ENCODE measurements at regions not wholly inside any gene's neighbourhood (a gene's known extent, or its start where the extent isn't known, plus 50 kb on each side); places are given as distances from the start of the nearest gene placed in this dataset.

DNA sequence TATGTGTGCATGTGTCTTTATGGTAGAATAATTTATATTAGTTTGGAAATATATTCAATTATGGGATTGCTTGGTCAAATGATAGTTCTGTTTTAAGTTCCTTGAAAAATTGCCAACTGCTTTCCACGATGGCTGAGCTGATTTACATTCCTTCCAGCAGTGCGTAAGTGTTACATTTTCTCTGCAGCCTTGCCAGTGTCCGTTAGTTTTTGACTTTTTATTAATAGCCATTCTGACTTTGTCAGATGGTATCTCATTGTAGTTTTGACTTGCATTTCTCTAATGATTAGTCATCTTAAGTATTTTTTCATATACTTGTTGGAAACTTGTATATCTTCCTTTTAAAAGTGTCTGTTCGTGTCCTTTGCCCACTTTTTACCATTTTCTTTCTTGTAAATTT lies 434.2 kb upstream of the POT1 start (continued):
- TF ChIP-seq, protein P1, sequence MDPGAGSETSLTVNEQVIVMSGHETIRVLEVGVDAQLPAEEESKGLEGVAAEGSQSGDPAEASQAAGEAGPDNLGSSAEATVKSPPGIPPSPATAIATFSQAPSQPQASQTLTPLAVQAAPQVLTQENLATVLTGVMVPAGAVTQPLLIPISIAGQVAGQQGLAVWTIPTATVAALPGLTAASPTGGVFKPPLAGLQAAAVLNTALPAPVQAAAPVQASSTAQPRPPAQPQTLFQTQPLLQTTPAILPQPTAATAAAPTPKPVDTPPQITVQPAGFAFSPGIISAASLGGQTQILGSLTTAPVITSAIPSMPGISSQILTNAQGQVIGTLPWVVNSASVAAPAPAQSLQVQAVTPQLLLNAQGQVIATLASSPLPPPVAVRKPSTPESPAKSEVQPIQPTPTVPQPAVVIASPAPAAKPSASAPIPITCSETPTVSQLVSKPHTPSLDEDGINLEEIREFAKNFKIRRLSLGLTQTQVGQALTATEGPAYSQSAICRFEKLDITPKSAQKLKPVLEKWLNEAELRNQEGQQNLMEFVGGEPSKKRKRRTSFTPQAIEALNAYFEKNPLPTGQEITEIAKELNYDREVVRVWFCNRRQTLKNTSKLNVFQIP (CRISPR knock-in tag; IDR thresholded peaks at IDR 0.05; ENCODE audit: borderline replicate concordance, low read depth), result peak; percentile 74; the same call in 1 of the 2 replicates
- no peak for TF ChIP-seq ZNF70 (CRISPR knock-in tag; IDR thresholded peaks at IDR 0.05)
- no peak for TF ChIP-seq ZFP30 (CRISPR knock-in tag; IDR thresholded peaks at IDR 0.05)
- peak; percentile 97 for TF ChIP-seq SNAI2 (CRISPR knock-in tag; IDR thresholded peaks at IDR 0.05)
- TF ChIP-seq, protein P2, sequence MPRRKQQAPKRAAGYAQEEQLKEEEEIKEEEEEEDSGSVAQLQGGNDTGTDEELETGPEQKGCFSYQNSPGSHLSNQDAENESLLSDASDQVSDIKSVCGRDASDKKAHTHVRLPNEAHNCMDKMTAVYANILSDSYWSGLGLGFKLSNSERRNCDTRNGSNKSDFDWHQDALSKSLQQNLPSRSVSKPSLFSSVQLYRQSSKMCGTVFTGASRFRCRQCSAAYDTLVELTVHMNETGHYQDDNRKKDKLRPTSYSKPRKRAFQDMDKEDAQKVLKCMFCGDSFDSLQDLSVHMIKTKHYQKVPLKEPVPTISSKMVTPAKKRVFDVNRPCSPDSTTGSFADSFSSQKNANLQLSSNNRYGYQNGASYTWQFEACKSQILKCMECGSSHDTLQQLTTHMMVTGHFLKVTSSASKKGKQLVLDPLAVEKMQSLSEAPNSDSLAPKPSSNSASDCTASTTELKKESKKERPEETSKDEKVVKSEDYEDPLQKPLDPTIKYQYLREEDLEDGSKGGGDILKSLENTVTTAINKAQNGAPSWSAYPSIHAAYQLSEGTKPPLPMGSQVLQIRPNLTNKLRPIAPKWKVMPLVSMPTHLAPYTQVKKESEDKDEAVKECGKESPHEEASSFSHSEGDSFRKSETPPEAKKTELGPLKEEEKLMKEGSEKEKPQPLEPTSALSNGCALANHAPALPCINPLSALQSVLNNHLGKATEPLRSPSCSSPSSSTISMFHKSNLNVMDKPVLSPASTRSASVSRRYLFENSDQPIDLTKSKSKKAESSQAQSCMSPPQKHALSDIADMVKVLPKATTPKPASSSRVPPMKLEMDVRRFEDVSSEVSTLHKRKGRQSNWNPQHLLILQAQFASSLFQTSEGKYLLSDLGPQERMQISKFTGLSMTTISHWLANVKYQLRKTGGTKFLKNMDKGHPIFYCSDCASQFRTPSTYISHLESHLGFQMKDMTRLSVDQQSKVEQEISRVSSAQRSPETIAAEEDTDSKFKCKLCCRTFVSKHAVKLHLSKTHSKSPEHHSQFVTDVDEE (CRISPR knock-in tag; IDR thresholded peaks at IDR 0.05), result no peak; the same call in 1 of the 2 replicates
- no peak for TF ChIP-seq ARNTL (CRISPR knock-in tag; IDR thresholded peaks at IDR 0.05; ENCODE audit: borderline replicate concordance, low read depth)
- TF ChIP-seq ZNF8 (CRISPR knock-in tag; IDR thresholded peaks at IDR 0.05), result 0 out of 2 replicates have a peak, but pooled peaks have one; percentile 5
- TF ChIP-seq RARB (CRISPR knock-in tag; IDR thresholded peaks at IDR 0.05), result no peak
- no peak for TF ChIP-seq BACH2 (CRISPR knock-in tag; IDR thresholded peaks at IDR 0.05; ENCODE audit: borderline replicate concordance)
- TF ChIP-seq OSR1 (CRISPR knock-in tag; IDR thresholded peaks at IDR 0.05), result no peak

DNA sequence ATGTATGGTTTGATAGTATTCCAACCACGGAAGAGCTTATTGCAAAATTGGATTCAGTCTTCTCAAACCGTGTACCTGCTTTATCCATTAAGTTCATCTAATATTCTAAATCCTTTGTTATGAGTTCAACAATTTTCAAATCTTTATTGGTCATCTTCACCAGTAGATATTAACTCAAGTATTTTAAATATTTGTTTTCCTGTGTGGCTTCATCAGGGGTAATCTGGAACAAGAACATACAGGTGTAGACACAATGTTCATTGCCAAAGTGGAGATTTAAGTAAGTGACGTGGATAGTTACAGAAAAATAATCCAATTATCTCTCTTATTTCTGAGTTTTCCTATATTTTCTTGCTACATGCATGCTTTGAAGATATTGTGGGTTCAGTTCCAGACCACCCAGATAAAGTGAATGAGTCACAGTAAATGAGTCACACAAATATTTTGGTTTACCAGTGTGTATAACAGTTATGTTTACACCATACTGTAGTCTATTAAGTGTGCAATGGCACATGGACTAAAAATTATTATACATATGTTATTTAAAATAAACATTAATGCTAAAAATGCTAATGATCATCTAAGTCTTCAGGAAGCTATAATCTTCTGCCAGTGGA lies 429.0 kb upstream of the POT1 start:
- ATAC-seq, result no peak
- TF ChIP-seq SNAI2 (CRISPR knock-in tag; IDR thresholded peaks at IDR 0.05) (no peak), PATZ1 (CRISPR knock-in tag; IDR thresholded peaks at IDR 0.05; ENCODE audit: borderline replicate concordance) (no peak), RARB (CRISPR knock-in tag; IDR thresholded peaks at IDR 0.05) (no peak), ARNTL (CRISPR knock-in tag; IDR thresholded peaks at IDR 0.05; ENCODE audit: borderline replicate concordance, low read depth) (no peak), CSDC2 (CRISPR knock-in tag; IDR thresholded peaks at IDR 0.05) (no peak), CREB5 (CRISPR knock-in tag; IDR thresholded peaks at IDR 0.05; ENCODE audit: low read depth) (no peak), ZFP30 (CRISPR knock-in tag; IDR thresholded peaks at IDR 0.05) (no peak), PPARA (CRISPR knock-in tag; IDR thresholded peaks at IDR 0.05; ENCODE audit: borderline replicate concordance) (no peak), TOX (CRISPR knock-in tag; IDR thresholded peaks at IDR 0.05; ENCODE audit: borderline replicate concordance) (no peak), OSR1 (CRISPR knock-in tag; IDR thresholded peaks at IDR 0.05) (no peak), ZFP3 (CRISPR knock-in tag; IDR thresholded peaks at IDR 0.05) (no peak)
- TF ChIP-seq, protein P1 (CRISPR knock-in tag; IDR thresholded peaks at IDR 0.05; ENCODE audit: borderline replicate concordance, low read depth), result no peak
- TF ChIP-seq, protein P2 (CRISPR knock-in tag; IDR thresholded peaks at IDR 0.05), result no peak
